Caco-2 (cell line): ENCODE measurements at regions not wholly inside any gene's neighbourhood (a gene's known extent, or its start where the extent isn't known, plus 50 kb on each side); places are given as distances from the start of the nearest gene placed in this dataset.
"Not testable (repeated sequence)": the region's sequence is repeated elsewhere in the genome, so short reads cannot be mapped to it uniquely, and the experiment has no call there.

Experiments used
- BruUV-seq: library from RNA; stranded (reverse); fragments of 400-500 nt; replicated peaks from 2 replicates; lab custom pipeline; 2021; lab: Mats Ljungman, UMichigan
- CTCF ChIA-PET: fragments of 300-600 bp; sonication (Branson Sonifier 250); formaldehyde crosslinking; loops from one replicate; lab custom pipeline; 2022; ENCODE audit warnings: antibody characterized with exemption; lab: Charles Lee
- POLR2A ChIA-PET: fragments of 300-600 bp; sonication (Branson Sonifier 250); formaldehyde crosslinking; loops from one replicate; lab custom pipeline; 2022; ENCODE audit warnings: antibody characterized with exemption; lab: Charles Lee
- DNase-seq, 2 experiments: peaks; one replicate each; pipeline versions ENCODE4 v3.0.0 to v3.0.0-alpha.2; 2020 to 2022
- H3K27me3 ChIP-seq: replicated peaks from 2 replicates; pipeline ENCODE4 v1.6.0; 2011; ENCODE audit warnings: low read length; ENCODE audit not compliant: control insufficient read depth, insufficient read depth
- H3K36me3 ChIP-seq: 2 replicates; pipeline ENCODE4 v1.5.1; 2011; ENCODE audit warnings: low read length; ENCODE audit not compliant: control insufficient read depth, insufficient read depth
- H3K4me1 ChIP-seq: fragments of 250-450 bp; sonication (Bioruptor Pico); 2 replicates; pipeline ENCODE4 v1.5.1; 2020; ENCODE audit warnings: mild to moderate bottlenecking
- H3K4me3 ChIP-seq: 2 replicates; pipeline ENCODE4 v1.5.1; 2011; ENCODE audit warnings: low read depth, mild to moderate bottlenecking, control low read depth, low read length
- H3K9me3 ChIP-seq: fragments of 250-450 bp; sonication (Bioruptor Pico); 2 replicates; pipeline ENCODE4 v1.5.1; 2020; ENCODE audit warnings: mild to moderate bottlenecking, moderate library complexity
- H3K27ac Mint-ChIP-seq: one replicate; pipeline ENCODE4 v1.8.0; 2022; ENCODE audit warnings: mixed read lengths; ENCODE audit not compliant: unreplicated experiment
- H3K27me3 Mint-ChIP-seq: one replicate; pipeline ENCODE4 v1.8.0; 2022; ENCODE audit warnings: mixed read lengths; ENCODE audit not compliant: insufficient read depth, unreplicated experiment
- H3K36me3 Mint-ChIP-seq: one replicate; pipeline ENCODE4 v1.8.0; 2022; ENCODE audit warnings: mild to moderate bottlenecking, mixed read lengths; ENCODE audit not compliant: insufficient read depth, unreplicated experiment
- H3K4me1 Mint-ChIP-seq: one replicate; pipeline ENCODE4 v1.8.0; 2022; ENCODE audit warnings: low read depth, mixed read lengths; ENCODE audit not compliant: unreplicated experiment
- H3K4me3 Mint-ChIP-seq: one replicate; pipeline ENCODE4 v1.8.0; 2022; ENCODE audit warnings: mild to moderate bottlenecking, moderate library complexity, mixed read lengths; ENCODE audit not compliant: unreplicated experiment
- H3K9me3 Mint-ChIP-seq: one replicate; pipeline ENCODE4 v1.8.0; 2022; ENCODE audit warnings: mixed read lengths; ENCODE audit not compliant: unreplicated experiment
- CTCF ChIP-seq, 2 experiments: fragments of 200-600 bp in 1 of 2; IDR thresholded peaks; 1 replicate in 1 of 2; 2 replicates in 1 of 2; pipeline versions ENCODE4 v1.5.1 to v1.8.0; 2011 to 2022; ENCODE audit warnings: antibody characterized with exemption in 1 of 2, control low read depth in 1 of 2, inconsistent platforms in 1 of 2, low read depth in 1 of 2, low read length in 1 of 2, mild to moderate bottlenecking in 1 of 2, moderate library complexity in 1 of 2; ENCODE audit not compliant: insufficient read depth in 1 of 2, severe bottlenecking in 1 of 2, unreplicated experiment in 1 of 2
- intact Hi-C: fragments of 100-400 bp; cut with micrococcal nuclease; formaldehyde crosslinking; loops from one replicate; pipeline ENCODE4 v1.10.0; 2022; ENCODE audit not compliant: unreplicated experiment

- H3K36me3 ChIP-seq = no peaks in the 10 kb centered on the region
- Mint-ChIP-seq H3K27ac (no peak overlapping the region), H3K4me3 (no peak overlapping the region), H3K36me3 (no peaks in the 10 kb centered on the region), H3K4me1 (no peaks in the 10 kb centered on the region), H3K27me3 (peaks cover 5% of the 10 kb centered on the region), H3K9me3 (peaks cover 31% of the 10 kb centered on the region)
- no peak for TF ChIP-seq CTCF (IDR thresholded peaks at IDR 0.05; ENCODE audit: insufficient read depth in 1 of 2, low read depth in 1 of 2, low read length in 1 of 2, severe bottlenecking in 1 of 2, unreplicated experiment in 1 of 2)
- DNase-seq = no peak
- no peaks in the 10 kb centered on the region for H3K27me3 ChIP-seq
- H3K4me1 ChIP-seq = no peaks in the 10 kb centered on the region
- H3K9me3 ChIP-seq = peaks cover 19% of the 10 kb centered on the region; the same call in 1 of the 2 replicates
- BruUV-seq = no TSS peak
- H3K4me3 ChIP-seq = no peak overlapping the region
- ChIA-PET POLR2A (no interaction called here), CTCF (no interaction called here)
- intact Hi-C loops = no loop called here
Measured at GRCh38 chr9:115553060-115553773, 435.3 kb upstream of the TNC start.

GRCh38 chr9:115556432-115556831 lies 438.5 kb upstream of the TNC start:
- TF ChIP-seq CTCF (IDR thresholded peaks at IDR 0.05; ENCODE audit: insufficient read depth in 1 of 2, low read depth in 1 of 2, low read length in 1 of 2, severe bottlenecking in 1 of 2, unreplicated experiment in 1 of 2) = no peak
- ChIA-PET CTCF (no interaction called here), POLR2A (no interaction called here)
- no peak for DNase-seq
- Mint-ChIP-seq H3K27ac (no peak overlapping the region), H3K27me3 (no peaks in the 10 kb centered on the region), H3K9me3 (peaks cover 32% of the 10 kb centered on the region), H3K4me3 (no peak overlapping the region), H3K4me1 (no peaks in the 10 kb centered on the region), H3K36me3 (no peaks in the 10 kb centered on the region)
- no peaks in the 10 kb centered on the region for H3K27me3 ChIP-seq
- no peak overlapping the region for H3K4me3 ChIP-seq
- no peaks in the 10 kb centered on the region for H3K36me3 ChIP-seq
- H3K9me3 ChIP-seq = peaks cover 19% of the 10 kb centered on the region; the same call in 1 of the 2 replicates
- intact Hi-C loops = no loop called here
- H3K4me1 ChIP-seq = no peaks in the 10 kb centered on the region
- BruUV-seq = no TSS peak

GRCh38 chr9:115575147-115575546 lies 457.2 kb upstream of the TNC start:
- POLR2A ChIA-PET = no interaction called here
- intact Hi-C loops = no loop called here
- no peak for TF ChIP-seq CTCF (IDR thresholded peaks at IDR 0.05; ENCODE audit: insufficient read depth in 1 of 2, low read depth in 1 of 2, low read length in 1 of 2, severe bottlenecking in 1 of 2, unreplicated experiment in 1 of 2)

GRCh38 chr9:115585458-115585857 lies 467.5 kb upstream of the TNC start:
- CTCF ChIA-PET, H3K4me3 Mint-ChIP-seq, H3K4me3 ChIP-seq, H3K36me3 Mint-ChIP-seq, intact Hi-C loops, H3K9me3 ChIP-seq, BruUV-seq, H3K9me3 Mint-ChIP-seq, H3K27ac Mint-ChIP-seq, POLR2A ChIA-PET, H3K27me3 Mint-ChIP-seq, H3K4me1 ChIP-seq, DNase-seq, H3K4me1 Mint-ChIP-seq, H3K36me3 ChIP-seq, H3K27me3 ChIP-seq: not testable (repeated sequence)

More at GRCh38 chr9:115575147-115575546, 457.2 kb upstream of the TNC start:
- DNase-seq = no peak
- no peak overlapping the region for H3K4me3 Mint-ChIP-seq
- H3K27ac Mint-ChIP-seq = no peak overlapping the region
- Histone ChIP-seq H3K4me3 (no peak overlapping the region), H3K9me3 (no peaks in the 10 kb centered on the region), H3K27me3 (no peaks in the 10 kb centered on the region), H3K36me3 (no peaks in the 10 kb centered on the region), H3K4me1 (no peaks in the 10 kb centered on the region)
- no TSS peak for BruUV-seq
- H3K36me3 Mint-ChIP-seq = no peaks in the 10 kb centered on the region
- no peaks in the 10 kb centered on the region for H3K4me1 Mint-ChIP-seq
- no peaks in the 10 kb centered on the region for H3K9me3 Mint-ChIP-seq
- CTCF ChIA-PET = no interaction called here
- H3K27me3 Mint-ChIP-seq = peaks cover 5% of the 10 kb centered on the region
